ENCODE measurements at regions not wholly inside any gene's neighbourhood (a gene's known extent, or its start where the extent isn't known, plus 50 kb on each side); places are given as distances from the start of the nearest gene placed in this dataset.

- Mint-ChIP-seq H3K4me3 (ENCODE audit: low read depth, unreplicated experiment) (no peak overlapping the region), H3K9me3 (ENCODE audit: low read depth, unreplicated experiment) (no peaks in the 10 kb centered on the region), H3K4me1 (ENCODE audit: low read depth, unreplicated experiment) (no peaks in the 10 kb centered on the region), H3K36me3 (ENCODE audit: insufficient read depth, unreplicated experiment) (no peaks in the 10 kb centered on the region), H3K27ac (ENCODE audit: unreplicated experiment) (no peak overlapping the region), H3K27me3 (ENCODE audit: unreplicated experiment) (no peaks in the 10 kb centered on the region)
- CTCF ChIA-PET: no interaction called here
- no peak for DNase-seq
- intact Hi-C loops (cut with micrococcal nuclease; ENCODE audit: unreplicated experiment): no loop called here
- BruUV-seq (replicated peaks): no TSS peak
- TF ChIP-seq CTCF (IDR thresholded peaks at IDR 0.05; ENCODE audit: unreplicated experiment): no peak
These were observed 239.0 kb upstream of the GGTLC1 start for GRCh38 chr20:24227600-24227999.

GRCh38 chr20:24212494-24212893 lies 223.9 kb upstream of the GGTLC1 start:
- Mint-ChIP-seq H3K4me1 (ENCODE audit: low read depth, unreplicated experiment) (no peaks in the 10 kb centered on the region), H3K36me3 (ENCODE audit: insufficient read depth, unreplicated experiment) (no peaks in the 10 kb centered on the region), H3K9me3 (ENCODE audit: low read depth, unreplicated experiment) (no peaks in the 10 kb centered on the region), H3K27me3 (ENCODE audit: unreplicated experiment) (no peaks in the 10 kb centered on the region), H3K27ac (ENCODE audit: unreplicated experiment) (no peak overlapping the region), H3K4me3 (ENCODE audit: low read depth, unreplicated experiment) (no peak overlapping the region)
- intact Hi-C loops (cut with micrococcal nuclease; ENCODE audit: unreplicated experiment): no loop called here
- TF ChIP-seq CTCF (IDR thresholded peaks at IDR 0.05; ENCODE audit: unreplicated experiment): no peak
- CTCF ChIA-PET: no interaction called here
- DNase-seq: no peak
- BruUV-seq (replicated peaks): no TSS peak

- no peaks in the 10 kb centered on the region for H3K4me1 Mint-ChIP-seq (ENCODE audit: low read depth, unreplicated experiment)
- H3K27me3 Mint-ChIP-seq (ENCODE audit: unreplicated experiment): no peaks in the 10 kb centered on the region
- H3K9me3 Mint-ChIP-seq (ENCODE audit: low read depth, unreplicated experiment): no peaks in the 10 kb centered on the region
- DNase-seq: no peak
- BruUV-seq (replicated peaks): no TSS peak
- TF ChIP-seq CTCF (IDR thresholded peaks at IDR 0.05; ENCODE audit: unreplicated experiment): no peak
- CTCF ChIA-PET: no interaction called here
- intact Hi-C loops (cut with micrococcal nuclease; ENCODE audit: unreplicated experiment): no loop called here
- no peaks in the 10 kb centered on the region for H3K36me3 Mint-ChIP-seq (ENCODE audit: insufficient read depth, unreplicated experiment)
- H3K4me3 Mint-ChIP-seq (ENCODE audit: low read depth, unreplicated experiment): no peak overlapping the region
- H3K27ac Mint-ChIP-seq (ENCODE audit: unreplicated experiment): no peak overlapping the region
These were observed 223.4 kb upstream of the GGTLC1 start for GRCh38 chr20:24211972-24212371.

GRCh38 chr20:24210356-24210755 lies 221.8 kb upstream of the GGTLC1 start:
- CTCF ChIA-PET: no interaction called here
- no peaks in the 10 kb centered on the region for H3K27me3 Mint-ChIP-seq (ENCODE audit: unreplicated experiment)
- DNase-seq: no peak
- H3K27ac Mint-ChIP-seq (ENCODE audit: unreplicated experiment): no peak overlapping the region
- no peak overlapping the region for H3K4me3 Mint-ChIP-seq (ENCODE audit: low read depth, unreplicated experiment)
- H3K36me3 Mint-ChIP-seq (ENCODE audit: insufficient read depth, unreplicated experiment): no peaks in the 10 kb centered on the region
- BruUV-seq (replicated peaks): no TSS peak
- intact Hi-C loops (cut with micrococcal nuclease; ENCODE audit: unreplicated experiment): no loop called here
- TF ChIP-seq CTCF (IDR thresholded peaks at IDR 0.05; ENCODE audit: unreplicated experiment): no peak
- H3K4me1 Mint-ChIP-seq (ENCODE audit: low read depth, unreplicated experiment): no peaks in the 10 kb centered on the region
- H3K9me3 Mint-ChIP-seq (ENCODE audit: low read depth, unreplicated experiment): no peaks in the 10 kb centered on the region

GRCh38 chr20:24208652-24209051 lies 220.1 kb upstream of the GGTLC1 start:
- Mint-ChIP-seq H3K27ac (ENCODE audit: unreplicated experiment) (no peak overlapping the region), H3K9me3 (ENCODE audit: low read depth, unreplicated experiment) (no peaks in the 10 kb centered on the region), H3K4me1 (ENCODE audit: low read depth, unreplicated experiment) (no peaks in the 10 kb centered on the region), H3K27me3 (ENCODE audit: unreplicated experiment) (no peaks in the 10 kb centered on the region), H3K4me3 (ENCODE audit: low read depth, unreplicated experiment) (no peak overlapping the region), H3K36me3 (ENCODE audit: insufficient read depth, unreplicated experiment) (no peaks in the 10 kb centered on the region)
- CTCF ChIA-PET: no interaction called here
- BruUV-seq (replicated peaks): no TSS peak
- intact Hi-C loops (cut with micrococcal nuclease; ENCODE audit: unreplicated experiment): no loop called here
- no peak for DNase-seq
- TF ChIP-seq CTCF (IDR thresholded peaks at IDR 0.05; ENCODE audit: unreplicated experiment): no peak
